IMR-90 (cell line): ENCODE measurements at regions not wholly inside any gene's neighbourhood (a gene's known extent, or its start where the extent isn't known, plus 50 kb on each side); places are given as distances from the start of the nearest gene placed in this dataset.

Source experiments
- ATAC-seq: fragments of 200-7000 bp; cut with Tn5 transposase; 2 replicates; pipeline ENCODE4 v1.9.1; 2020; ENCODE audit warnings: low read depth, mild to moderate bottlenecking, moderate library complexity
- BruUV-seq: library from RNA; stranded (reverse); fragments of 400-500 nt; replicated peaks from 2 replicates; lab custom pipeline; 2021; lab: Mats Ljungman, UMichigan
- CTCF ChIA-PET: fragments of 300-600 bp; formaldehyde crosslinking; extraction: SDS; loops from one replicate; lab custom pipeline; 2021; ENCODE audit warnings: antibody characterized with exemption; lab: Yijun Ruan, JAX
- POLR2A ChIA-PET: fragments of 300-600 bp; sonication (Branson Sonifier 250); formaldehyde crosslinking; loops from one replicate; lab custom pipeline; 2022; ENCODE audit warnings: antibody characterized with exemption; ENCODE audit not compliant: unreplicated experiment; lab: Charles Lee
- DNase-seq: peaks from one replicate; pipeline ENCODE4 v3.0.0; 2013
- H2AFZ ChIP-seq: replicated peaks from 2 replicates; pipeline ENCODE3; 2013; ENCODE audit warnings: low read length, mild to moderate bottlenecking; ENCODE audit not compliant: poor library complexity
- H2AK5ac ChIP-seq: 2 replicates; pipeline ENCODE4 v1.6.1; 2013; ENCODE audit warnings: low read depth, low read length, inconsistent platforms
- H2AK9ac ChIP-seq: replicated peaks from 2 replicates; pipeline ENCODE3; 2013; ENCODE audit warnings: mild to moderate bottlenecking, low read depth, low read length, moderate library complexity; ENCODE audit not compliant: poor library complexity
- H2BK120ac ChIP-seq: 2 replicates; pipeline ENCODE4 v1.6.1; 2013; ENCODE audit warnings: low read depth, low read length, inconsistent platforms
- H2BK15ac ChIP-seq: 3 replicates; pipeline ENCODE4 v1.6.1; 2013; ENCODE audit warnings: low read depth, low read length, inconsistent platforms
- H2BK20ac ChIP-seq: 2 replicates; pipeline ENCODE4 v1.6.1; 2013; ENCODE audit warnings: low read depth, mild to moderate bottlenecking, inconsistent platforms, low read length, moderate library complexity
- H2BK5ac ChIP-seq: 2 replicates; pipeline ENCODE4 v1.6.1; 2013; ENCODE audit warnings: mild to moderate bottlenecking, low read depth, low read length, inconsistent platforms; ENCODE audit not compliant: poor library complexity, severe bottlenecking
- H3K14ac ChIP-seq: replicated peaks from 2 replicates; pipeline ENCODE4 v1.6.1; 2013; ENCODE audit warnings: low read depth, low read length, inconsistent platforms
- H3K18ac ChIP-seq: 2 replicates; pipeline ENCODE4 v1.6.1; 2013; ENCODE audit warnings: low read depth, low read length, control low read depth
- H3K23ac ChIP-seq: 2 replicates; pipeline ENCODE4 v1.6.1; 2013; ENCODE audit warnings: low read depth, low read length, inconsistent platforms
- H3K27ac ChIP-seq: 2 replicates; pipeline ENCODE4 v1.5.1; 2013; ENCODE audit warnings: mild to moderate bottlenecking, control low read depth, low read length; ENCODE audit not compliant: insufficient read depth
- H3K27me3 ChIP-seq: 2 replicates; pipeline ENCODE4 v1.6.1; 2013; ENCODE audit warnings: low read length; ENCODE audit not compliant: control insufficient read depth, insufficient read depth
- H3K36me3 ChIP-seq: 2 replicates; pipeline ENCODE4 v1.6.1; 2013; ENCODE audit warnings: low read length, mixed read lengths; ENCODE audit not compliant: control insufficient read depth, insufficient read depth
- H3K4ac ChIP-seq: 2 replicates; pipeline ENCODE4 v1.6.1; 2013; ENCODE audit warnings: low read depth, low read length, inconsistent platforms
- H3K4me1 ChIP-seq: 2 replicates; pipeline ENCODE4 v1.6.1; 2013; ENCODE audit warnings: low read length, mixed read lengths; ENCODE audit not compliant: control insufficient read depth, insufficient read depth
- H3K4me2 ChIP-seq: 2 replicates; pipeline ENCODE4 v1.6.1; 2013; ENCODE audit warnings: low read depth, mild to moderate bottlenecking, control low read depth, low read length, moderate library complexity
- H3K4me3 ChIP-seq: 2 replicates; pipeline ENCODE4 v1.5.1; 2013; ENCODE audit warnings: low read depth, mild to moderate bottlenecking, control low read depth, low read length, moderate library complexity; ENCODE audit not compliant: insufficient read depth
- H3K56ac ChIP-seq: 2 replicates; pipeline ENCODE4 v1.6.1; 2013; ENCODE audit warnings: low read length, inconsistent platforms; ENCODE audit not compliant: insufficient read depth; ENCODE audit errors: extremely low read depth
- H3K79me1 ChIP-seq, 2 experiments: 2 replicates each; pipeline ENCODE4 v1.6.1; 2013; ENCODE audit warnings: low read length in 2 of 2, inconsistent platforms in 1 of 2, low read depth in 1 of 2
- H3K9ac ChIP-seq: 2 replicates; pipeline ENCODE4 v1.6.1; 2013; ENCODE audit warnings: low read depth, low read length, control low read depth
- H3K9me1 ChIP-seq: 2 replicates; pipeline ENCODE4 v1.6.1; 2013; ENCODE audit warnings: low read length, inconsistent platforms; ENCODE audit not compliant: insufficient read depth
- H3K9me3 ChIP-seq: 2 replicates; pipeline ENCODE4 v1.6.1; 2013; ENCODE audit warnings: low read length; ENCODE audit not compliant: control insufficient read depth, insufficient read depth
- H4K20me1 ChIP-seq: 2 replicates; pipeline ENCODE4 v1.6.1; 2013; ENCODE audit warnings: low read length, inconsistent platforms; ENCODE audit not compliant: insufficient read depth
- H4K5ac ChIP-seq: 2 replicates; pipeline ENCODE4 v1.6.1; 2013; ENCODE audit warnings: mild to moderate bottlenecking, low read depth, low read length, control low read depth
- H4K8ac ChIP-seq, 2 experiments: 2 replicates each; pipeline ENCODE4 v1.6.1; 2013; ENCODE audit warnings: low read depth in 2 of 2, low read length in 2 of 2, control low read depth in 1 of 2, inconsistent platforms in 1 of 2
- H4K91ac ChIP-seq: 2 replicates; pipeline ENCODE4 v1.6.1; 2013; ENCODE audit warnings: low read depth, low read length, inconsistent platforms; ENCODE audit not compliant: insufficient read depth
- BHLHE40 ChIP-seq: fragments of 150-350 bp; IDR thresholded peaks from 2 replicates; pipeline ENCODE4 v1.6.1; 2016; ENCODE audit warnings: mild to moderate bottlenecking, low read depth, low read length
- CEBPB ChIP-seq: IDR thresholded peaks from 2 replicates; pipeline ENCODE4 v1.6.1; 2012; ENCODE audit warnings: low read depth, low read length, improper control_type of control experiment
- CHD1 ChIP-seq: IDR thresholded peaks from 2 replicates; pipeline ENCODE4 v1.6.1; 2012; ENCODE audit warnings: low read depth, low read length, improper control_type of control experiment
- CTCF ChIP-seq: conservative IDR thresholded peaks from 2 replicates; pipeline ENCODE4 v1.5.1; 2012; ENCODE audit warnings: mild to moderate bottlenecking, low read depth, low read length, improper control_type of control experiment
- ELK1 ChIP-seq: fragments of 150-350 bp; IDR thresholded peaks from 2 replicates; pipeline ENCODE4 v1.6.1; 2016; ENCODE audit warnings: low read depth, mild to moderate bottlenecking, low read length, moderate library complexity, borderline replicate concordance
- FOS ChIP-seq: fragments of 150-350 bp; IDR thresholded peaks from 2 replicates; pipeline ENCODE4 v1.6.1; 2016; ENCODE audit warnings: low read depth, low read length
- MAFK ChIP-seq: IDR thresholded peaks from 2 replicates; pipeline ENCODE4 v1.6.1; 2012; ENCODE audit warnings: low read depth, low read length, improper control_type of control experiment
- MAZ ChIP-seq: IDR thresholded peaks from 2 replicates; pipeline ENCODE4 v1.6.1; 2012; ENCODE audit warnings: low read depth, mild to moderate bottlenecking, low read length, improper control_type of control experiment, moderate library complexity, borderline replicate concordance
- NFE2L2 ChIP-seq: fragments of 150-350 bp; IDR thresholded peaks from 2 replicates; pipeline ENCODE4 v1.6.1; 2016; ENCODE audit warnings: low read depth, mild to moderate bottlenecking, low read length
- RAD21 ChIP-seq: IDR thresholded peaks from 2 replicates; pipeline ENCODE4 v1.6.1; 2012; ENCODE audit warnings: low read length, improper control_type of control experiment
- RCOR1 ChIP-seq: IDR thresholded peaks from 2 replicates; pipeline ENCODE4 v1.6.1; 2012; ENCODE audit warnings: mild to moderate bottlenecking, low read length, improper control_type of control experiment; ENCODE audit not compliant: insufficient replicate concordance
- RFX5 ChIP-seq: IDR thresholded peaks from 2 replicates; pipeline ENCODE4 v1.8.0; 2012; ENCODE audit warnings: low read depth, mild to moderate bottlenecking, low read length, moderate library complexity
- SMC3 ChIP-seq: fragments of 150-350 bp; IDR thresholded peaks from 2 replicates; pipeline ENCODE4 v1.6.1; 2016; ENCODE audit warnings: low read depth, mild to moderate bottlenecking, antibody characterized with exemption, low read length, moderate library complexity
- USF2 ChIP-seq: fragments of 150-350 bp; IDR thresholded peaks from 2 replicates; pipeline ENCODE4 v1.6.1; 2017; ENCODE audit warnings: mild to moderate bottlenecking, antibody characterized with exemption, low read length, low read depth
- WGBS, 2 experiments: methylation state at CpG; one replicate each; pipeline versions ENCODE4 v1.1.5 to v1.1.7; 2013; ENCODE audit warnings: missing lambda C conversion rate in 2 of 2; ENCODE audit not compliant: insufficient read length in 1 of 2; ENCODE audit errors: extremely low coverage in 2 of 2; 5-methylcytosine and 5-hydroxymethylcytosine counted together
- dilution Hi-C: fragments of 300-500 bp; cut with HindIII; formaldehyde crosslinking; loops from one replicate; pipeline ENCODE4 v1.14.3; 2018; ENCODE audit warnings: low sequenced_read_pairs; ENCODE audit not compliant: unreplicated experiment
- in situ Hi-C: fragments of 300-500 bp; cut with MboI; formaldehyde crosslinking; loops from 3 replicates; pipeline ENCODE4 v1.14.3; 2019; ENCODE audit warnings: low sequenced_read_pairs, inconsistent platforms, mixed read lengths
- intact Hi-C: fragments of 100-400 bp; cut with micrococcal nuclease; formaldehyde crosslinking; loops from 2 replicates; pipeline ENCODE4 v1.10.0; 2022

GRCh38 chr6:167235005-167235404 is 56.1 kb upstream of the UNC93A start:
- Histone ChIP-seq H3K27ac (no peak overlapping the region), H3K18ac (no peak overlapping the region), H3K23ac (no peak overlapping the region), H3K4me1 (no peaks in the 10 kb centered on the region), H3K79me1 (no peaks in the 10 kb centered on the region), H2BK20ac (no peak overlapping the region), H4K20me1 (no peaks in the 10 kb centered on the region), H3K9me3 (peaks cover 28% of the 10 kb centered on the region), H4K8ac (no peak overlapping the region), H3K4me3 (no peak overlapping the region), H2BK5ac (no peak overlapping the region), H2AFZ (no peak overlapping the region), H2AK5ac (no peak overlapping the region), H3K9ac (no peak overlapping the region), H2BK120ac (no peak overlapping the region), H4K5ac (no peak overlapping the region), H3K36me3 (no peaks in the 10 kb centered on the region), H3K56ac (no peak overlapping the region), H4K91ac (no peak overlapping the region), H2AK9ac (no peak overlapping the region), H2BK15ac (no peak overlapping the region), H3K14ac (no peak overlapping the region), H3K4ac (no peak overlapping the region), H3K27me3 (no peaks in the 10 kb centered on the region), H3K4me2 (no peak overlapping the region), H3K9me1 (no peaks in the 10 kb centered on the region)
- ChIA-PET POLR2A (no interaction called here), CTCF (no interaction called here)
- intact Hi-C loops (no loop called here), in situ Hi-C loops (no loop called here), dilution Hi-C loops (no loop called here)
- ATAC-seq (no peak), DNase-seq (no peak)
- WGBS, 2 experiments, result 17% methylated on average over 1 of the region's 9 CpGs; no CpG with 5 or more reads in 1 of the 2 experiments
- no peak for TF ChIP-seq BHLHE40
- TF ChIP-seq FOS, result no peak
- no peak for TF ChIP-seq CEBPB
- TF ChIP-seq ELK1, result no peak
- TF ChIP-seq NFE2L2, result no peak
- no peak for TF ChIP-seq CHD1
- TF ChIP-seq RFX5, result no peak
- no peak for TF ChIP-seq CTCF
- no peak for TF ChIP-seq SMC3
- no peak for TF ChIP-seq RCOR1
- TF ChIP-seq MAFK, result no peak
- no peak for TF ChIP-seq USF2
- no peak for TF ChIP-seq MAZ
- TF ChIP-seq RAD21, result no peak
- no TSS peak for BruUV-seq
